H1 (cell line): ENCODE measurements at regions not wholly inside any gene's neighbourhood (a gene's known extent, or its start where the extent isn't known, plus 50 kb on each side); places are given as distances from the start of the nearest gene placed in this dataset.

ENCODE experiments used
- CTCF ChIA-PET: fragments of 300-600 bp; sonication (Branson Sonifier 250); formaldehyde crosslinking; loops from one replicate; lab custom pipeline; 2021; ENCODE audit not compliant: partially characterized antibody; lab: Charles Lee
- POLR2A ChIA-PET: fragments of 300-600 bp; sonication (Branson Sonifier 250); formaldehyde crosslinking; loops from one replicate; lab custom pipeline; 2021; ENCODE audit warnings: inconsistent platforms; ENCODE audit not compliant: partially characterized antibody; lab: Charles Lee
- DNase-seq, 2 experiments: peaks; one replicate each; pipeline versions ENCODE4 v3.0.0 to v3.0.0-alpha.2; 2010 to 2022; ENCODE audit warnings: low spot score in 2 of 2, low read depth in 1 of 2, mixed read lengths in 1 of 2
- FAIRE-seq: peaks from 2 replicates; lab custom pipeline; 2011; peaks lifted over from hg19 to GRCh38; lab: Jason Lieb, UNC
- H2AFZ ChIP-seq: 2 replicates; pipeline ENCODE4 v1.8.1; 2012; ENCODE audit warnings: low read length, inconsistent platforms
- H2AK5ac ChIP-seq: 2 replicates; pipeline ENCODE4 v1.6.1; 2013; ENCODE audit warnings: low read depth, low read length
- H2BK120ac ChIP-seq: replicated peaks from 2 replicates; pipeline ENCODE3; 2013; ENCODE audit warnings: low read depth, low read length, inconsistent platforms
- H2BK12ac ChIP-seq: 2 replicates; pipeline ENCODE4 v1.6.1; 2013; ENCODE audit warnings: low read depth, low read length
- H2BK15ac ChIP-seq: 2 replicates; pipeline ENCODE4 v1.6.1; 2013; ENCODE audit warnings: low read length
- H2BK20ac ChIP-seq: 2 replicates; pipeline ENCODE4 v1.6.1; 2013; ENCODE audit warnings: low read length
- H2BK5ac ChIP-seq: 2 replicates; pipeline ENCODE4 v1.6.1; 2013; ENCODE audit warnings: low read depth, low read length
- H3K14ac ChIP-seq: 2 replicates; pipeline ENCODE4 v1.6.1; 2013; ENCODE audit warnings: inconsistent platforms; ENCODE audit not compliant: insufficient read length
- H3K18ac ChIP-seq: 2 replicates; pipeline ENCODE4 v1.6.1; 2013; ENCODE audit warnings: low read length; ENCODE audit errors: extremely low read depth
- H3K23ac ChIP-seq: 2 replicates; pipeline ENCODE4 v1.6.1; 2013; ENCODE audit warnings: inconsistent platforms; ENCODE audit not compliant: insufficient read length
- H3K23me2 ChIP-seq: 2 replicates; pipeline ENCODE4 v1.6.1; 2013; ENCODE audit warnings: low read depth, low read length
- H3K27ac ChIP-seq: 2 replicates; pipeline ENCODE4 v1.6.1; 2011; ENCODE audit warnings: low read depth, low read length, inconsistent platforms
- H3K27me3 ChIP-seq, 4 experiments: replicated peaks in 1 of 4; 1 replicate in 1 of 4; 2 replicates in 3 of 4; pipeline versions ENCODE4 v1.6.1 to v1.8.1; 2011 to 2013; ENCODE audit warnings: low read length in 3 of 4, mild to moderate bottlenecking in 3 of 4, inconsistent platforms in 2 of 4, mixed read lengths in 2 of 4, moderate library complexity in 1 of 4; ENCODE audit not compliant: control insufficient read depth in 3 of 4, insufficient read depth in 3 of 4; ENCODE audit errors: extremely low read depth in 1 of 4
- H3K36me3 ChIP-seq, 4 experiments: 2 replicates each; pipeline versions ENCODE4 v1.6.1 to v1.8.1; 2011 to 2013; ENCODE audit warnings: mild to moderate bottlenecking in 4 of 4, low read length in 3 of 4, moderate library complexity in 2 of 4, control low read depth in 1 of 4, inconsistent platforms in 1 of 4; ENCODE audit not compliant: insufficient read depth in 4 of 4, control insufficient read depth in 2 of 4
- H3K4ac ChIP-seq: replicated peaks from 2 replicates; pipeline ENCODE3; 2013; ENCODE audit warnings: low read length, low read depth, mixed read lengths, inconsistent platforms; ENCODE audit not compliant: insufficient read length
- H3K4me1 ChIP-seq, 4 experiments: replicated peaks in 1 of 4; 1 replicate in 1 of 4; 2 replicates in 3 of 4; pipeline versions ENCODE4 v1.6.1 to v1.8.1; 2011 to 2013; ENCODE audit warnings: low read length in 3 of 4, inconsistent platforms in 2 of 4, mixed read lengths in 1 of 4; ENCODE audit not compliant: insufficient read depth in 4 of 4, control insufficient read depth in 3 of 4
- H3K4me2 ChIP-seq, 2 experiments: 2 replicates each; pipeline versions ENCODE4 v1.6.1 to v1.8.1; 2011 to 2013; ENCODE audit warnings: low read depth in 2 of 2, low read length in 2 of 2, control low read depth in 1 of 2, inconsistent platforms in 1 of 2, mild to moderate bottlenecking in 1 of 2; ENCODE audit not compliant: insufficient read depth in 1 of 2
- H3K4me3 ChIP-seq, 4 experiments: fragments of 200-600, 300-600 bp in 1 of 4; sonication (generic), shearing (Covaris generic), sonication (Bioruptor Twin) in 1 of 4; 2 replicates each; pipeline versions ENCODE4 v1.5.1 to v1.8.1; 2011 to 2016; ENCODE audit warnings: low read length in 4 of 4, low read depth in 3 of 4, control low read depth in 2 of 4, inconsistent platforms in 2 of 4, mild to moderate bottlenecking in 2 of 4, mixed read lengths in 1 of 4, moderate library complexity in 1 of 4; ENCODE audit not compliant: insufficient read depth in 2 of 4; ENCODE audit errors: extremely low read depth in 1 of 4
- H3K56ac ChIP-seq: replicated peaks from 2 replicates; pipeline ENCODE3; 2013; ENCODE audit warnings: low read depth, mild to moderate bottlenecking, mixed read lengths, low read length, inconsistent platforms; ENCODE audit not compliant: insufficient read length
- H3K79me1 ChIP-seq: 2 replicates; pipeline ENCODE4 v1.6.1; 2013; ENCODE audit warnings: low read depth, low read length, control low read depth
- H3K79me2 ChIP-seq, 2 experiments: 2 replicates each; pipeline versions ENCODE4 v1.6.1 to v1.8.1; 2012 to 2013; ENCODE audit warnings: low read length in 2 of 2, mild to moderate bottlenecking in 2 of 2, inconsistent platforms in 1 of 2; ENCODE audit not compliant: insufficient read depth in 2 of 2, control insufficient read depth in 1 of 2
- H3K9ac ChIP-seq, 4 experiments: replicated peaks in 1 of 4; 1 replicate in 1 of 4; 2 replicates in 3 of 4; pipeline versions ENCODE4 v1.6.1 to v1.8.1; 2011 to 2013; ENCODE audit warnings: low read depth in 3 of 4, low read length in 3 of 4, control low read depth in 2 of 4, mild to moderate bottlenecking in 2 of 4, moderate library complexity in 2 of 4, inconsistent platforms in 1 of 4; ENCODE audit errors: extremely low read depth in 1 of 4
- H3K9me3 ChIP-seq, 2 experiments: 2 replicates each; pipeline versions ENCODE4 v1.6.1 to v1.8.1; 2012 to 2013; ENCODE audit warnings: mild to moderate bottlenecking in 2 of 2, moderate library complexity in 2 of 2, control low read depth in 1 of 2, inconsistent platforms in 1 of 2, low read depth in 1 of 2, low read length in 1 of 2, mixed read lengths in 1 of 2; ENCODE audit not compliant: insufficient read depth in 2 of 2
- H4K20me1 ChIP-seq, 2 experiments: replicated peaks in 1 of 2; 2 replicates each; pipeline versions ENCODE3 to v1.8.1; 2011 to 2013; ENCODE audit warnings: inconsistent platforms in 2 of 2, low read length in 2 of 2, mild to moderate bottlenecking in 1 of 2; ENCODE audit not compliant: insufficient read depth in 2 of 2, control insufficient read depth in 1 of 2
- H4K5ac ChIP-seq: 2 replicates; pipeline ENCODE4 v1.6.1; 2013; ENCODE audit warnings: low read length, low read depth, mixed read lengths, inconsistent platforms; ENCODE audit not compliant: insufficient read length
- H4K8ac ChIP-seq: 2 replicates; pipeline ENCODE4 v1.8.0; 2013; ENCODE audit warnings: mild to moderate bottlenecking, moderate library complexity, low read length, inconsistent platforms; ENCODE audit not compliant: insufficient read depth; ENCODE audit errors: extremely low read depth
- H4K91ac ChIP-seq: replicated peaks from 2 replicates; pipeline ENCODE3; 2013; ENCODE audit warnings: low read length, mixed read lengths, inconsistent platforms; ENCODE audit not compliant: insufficient read length
- ASH2L ChIP-seq: fragments of 200-600, 300-600 bp; sonication (generic); IDR thresholded peaks from one replicate; pipeline ENCODE4 v1.7.1; 2017; ENCODE audit warnings: low read length
- CHD2 ChIP-seq: IDR thresholded peaks from 2 replicates; pipeline ENCODE4 v1.6.1; 2012; ENCODE audit warnings: low read length, improper control_type of control experiment
- CREB1 ChIP-seq: IDR thresholded peaks from 2 replicates; pipeline ENCODE4 v1.6.1; 2012; ENCODE audit warnings: inconsistent platforms
- HDAC2 ChIP-seq, 2 experiments: fragments of 300-600 bp in 1 of 2; sonication (generic) in 1 of 2; IDR thresholded peaks; 2 replicates each; pipeline ENCODE4 v1.6.1; 2011 to 2012; ENCODE audit warnings: low read depth in 2 of 2, low read length in 2 of 2, mild to moderate bottlenecking in 2 of 2, moderate library complexity in 2 of 2, borderline replicate concordance in 1 of 2, inconsistent platforms in 1 of 2
- JUN ChIP-seq: IDR thresholded peaks from 2 replicates; pipeline ENCODE4 v1.6.1; 2011; ENCODE audit warnings: low read depth, mild to moderate bottlenecking, improper control_type of control experiment, low read length
- MAFK ChIP-seq: IDR thresholded peaks from 2 replicates; pipeline ENCODE4 v1.6.1; 2012; ENCODE audit warnings: low read depth, mild to moderate bottlenecking, improper control_type of control experiment, low read length
- MAX ChIP-seq: IDR thresholded peaks from 2 replicates; pipeline ENCODE4 v1.6.1; 2012; ENCODE audit warnings: inconsistent platforms
- SIRT6 ChIP-seq: IDR thresholded peaks from one replicate; pipeline ENCODE4 v1.7.1; 2012; ENCODE audit warnings: low read length, inconsistent platforms
- ZNF274 ChIP-seq: IDR thresholded peaks from 2 replicates; pipeline ENCODE4 v1.7.0; 2012; ENCODE audit warnings: low read length, borderline replicate concordance; ENCODE audit errors: extremely low read depth
- WGBS, 2 experiments: shearing (Covaris generic) in 1 of 2; methylation state at CpG; one replicate each; pipeline versions ENCODE4 v1.1.6 to v1.1.7; 2013 to 2015; ENCODE audit warnings: low lambda C conversion rate in 2 of 2, mixed read lengths in 2 of 2, inconsistent platforms in 1 of 2, low coverage in 1 of 2, missing lambda C conversion rate in 1 of 2; ENCODE audit not compliant: insufficient replicate concordance in 2 of 2, insufficient coverage in 1 of 2, insufficient read length in 1 of 2; ENCODE audit errors: extremely low coverage in 1 of 2, missing lambda C conversion rate in 1 of 2; 5-methylcytosine and 5-hydroxymethylcytosine counted together

GRCh38 chr11:42422090-42422489 lies 889.7 kb upstream of the API5 start:
- no peak overlapping the region for H2BK15ac ChIP-seq
- H2BK5ac ChIP-seq, result no peak overlapping the region
- no peaks in the 10 kb centered on the region for H3K79me1 ChIP-seq
- no peak overlapping the region for H4K8ac ChIP-seq
- no peaks in the 10 kb centered on the region for H3K4me1 ChIP-seq
- no peaks in the 10 kb centered on the region for H4K20me1 ChIP-seq
- FAIRE-seq (no peak), DNase-seq (no peak)
- H2BK12ac ChIP-seq, result no peak overlapping the region
- POLR2A ChIA-PET, result no interaction called here
- no peaks in the 10 kb centered on the region for H3K79me2 ChIP-seq
- TF ChIP-seq SIRT6 (no peak), CHD2 (no peak), MAX (no peak), CREB1 (no peak), HDAC2 (IDR thresholded peaks at IDR 0.05; ENCODE audit: borderline replicate concordance in 1 of 2, low read depth in 2 of 2, low read length in 2 of 2) (no peak), JUN (no peak), MAFK (no peak), ZNF274 (no peak), ASH2L (no peak)
- no peak overlapping the region for H4K91ac ChIP-seq
- H3K9ac ChIP-seq, result no peak overlapping the region
- H3K56ac ChIP-seq, result no peak overlapping the region
- H4K5ac ChIP-seq, result no peak overlapping the region
- H3K4me2 ChIP-seq, result no peak overlapping the region
- CTCF ChIA-PET, result no interaction called here
- no peak overlapping the region for H3K23ac ChIP-seq
- no peak overlapping the region for H2AK5ac ChIP-seq
- 100% methylated on average over 1 of the region's 1 CpG; no CpG with 5 or more reads in 1 of the 2 experiments for WGBS, 2 experiments
- no peaks in the 10 kb centered on the region for H3K36me3 ChIP-seq
- no peaks in the 10 kb centered on the region for H3K23me2 ChIP-seq
- H2BK120ac ChIP-seq, result no peak overlapping the region
- H3K27me3 ChIP-seq, result no peaks in the 10 kb centered on the region
- H2BK20ac ChIP-seq, result no peak overlapping the region
- H3K18ac ChIP-seq, result no peak overlapping the region
- H2AFZ ChIP-seq, result no peak overlapping the region
- no peak overlapping the region for H3K14ac ChIP-seq
- no peak overlapping the region for H3K27ac ChIP-seq
- H3K4ac ChIP-seq, result no peak overlapping the region
- H3K9me3 ChIP-seq, result no peaks in the 10 kb centered on the region
- no peak overlapping the region for H3K4me3 ChIP-seq
